Parathyroid adenoma (tissue), 2 donors: ENCODE measurements at regions not wholly inside any gene's neighbourhood (a gene's known extent, or its start where the extent isn't known, plus 50 kb on each side); places are given as distances from the start of the nearest gene placed in this dataset.
"Not testable (repeated sequence)": the region's sequence is repeated elsewhere in the genome, so short reads cannot be mapped to it uniquely, and the experiment has no call there.

Experiments
- H2AFZ ChIP-seq: fragments of 300-600 bp; sonication (generic); one replicate; pipeline ENCODE4 v1.7.0; 2017; ENCODE audit warnings: antibody characterized with exemption, mild to moderate bottlenecking
- H3K27ac ChIP-seq: fragments of 300-600 bp; sonication (generic); one replicate; pipeline ENCODE4 v1.7.0; 2017
- H3K27me3 ChIP-seq: fragments of 300-600 bp; sonication (generic); one replicate; pipeline ENCODE4 v1.7.0; 2017; ENCODE audit warnings: low read length; ENCODE audit not compliant: control insufficient read depth, insufficient read depth
- H3K36me3 ChIP-seq: fragments of 300-600 bp; sonication (generic); one replicate; pipeline ENCODE4 v1.7.0; 2017; ENCODE audit warnings: low read length; ENCODE audit not compliant: control insufficient read depth, insufficient read depth
- H3K4me1 ChIP-seq: fragments of 300-600 bp; sonication (generic); one replicate; pipeline ENCODE4 v1.7.0; 2017; ENCODE audit warnings: control low read depth
- H3K4me2 ChIP-seq: fragments of 300-600 bp; sonication (generic); one replicate; pipeline ENCODE4 v1.7.0; 2017; ENCODE audit warnings: low read length
- H3K4me3 ChIP-seq: fragments of 300-600 bp; sonication (generic); one replicate; pipeline ENCODE4 v1.7.0; 2017; ENCODE audit warnings: low read depth, low read length
- H3K79me2 ChIP-seq: fragments of 300-600 bp; sonication (generic); one replicate; pipeline ENCODE4 v1.7.0; 2017; ENCODE audit warnings: control low read depth
- H3K9ac ChIP-seq: fragments of 300-600 bp; sonication (generic); one replicate; pipeline ENCODE4 v1.7.0; 2017; ENCODE audit warnings: mild to moderate bottlenecking
- H3K9me3 ChIP-seq: fragments of 300-600 bp; sonication (generic); one replicate; pipeline ENCODE4 v1.7.0; 2017; ENCODE audit warnings: low read length; ENCODE audit not compliant: control insufficient read depth
- CTCF ChIP-seq: fragments of 300-600 bp; sonication (generic); IDR thresholded peaks from one replicate; pipeline ENCODE4 v1.7.0; 2017; ENCODE audit warnings: antibody characterized with exemption, mild to moderate bottlenecking
- donor health status: primary hyperparathyroidism.

GRCh38 chr6:163862701-163863100 is 448.2 kb downstream of the QKI start:
- H3K27me3 ChIP-seq = no peaks in the 10 kb centered on the region

DNA sequence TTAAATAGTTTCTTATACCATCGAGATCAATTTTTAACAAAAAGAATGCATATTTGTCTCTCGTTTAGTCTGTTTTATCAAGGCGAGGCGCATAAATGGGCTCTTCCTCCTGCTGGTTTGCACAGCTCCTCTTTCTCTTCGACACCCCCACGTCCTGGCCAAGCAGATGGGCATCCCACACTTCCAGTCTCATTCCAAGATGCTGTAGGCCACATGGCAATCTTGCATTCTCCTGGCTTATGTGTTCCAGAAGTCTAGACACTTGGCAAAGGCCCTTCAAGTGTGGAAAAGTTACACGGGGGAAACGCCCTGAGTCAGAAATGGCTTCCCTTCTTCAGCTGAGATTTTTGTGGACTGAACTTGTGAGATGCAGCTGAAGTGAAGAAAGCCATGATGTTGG is 447.1 kb downstream of the QKI start:
- no peak for TF ChIP-seq CTCF
- Histone ChIP-seq H2AFZ (no peak overlapping the region), H3K9me3 (no peaks in the 10 kb centered on the region), H3K79me2 (no peaks in the 10 kb centered on the region), H3K36me3 (no peaks in the 10 kb centered on the region), H3K4me3 (no peak overlapping the region), H3K4me2 (no peak overlapping the region), H3K27ac (no peak overlapping the region), H3K4me1 (no peaks in the 10 kb centered on the region), H3K9ac (no peak overlapping the region), H3K27me3 (no peaks in the 10 kb centered on the region)

More at GRCh38 chr6:163862701-163863100, 448.2 kb downstream of the QKI start:
- H3K4me2 ChIP-seq = no peak overlapping the region
- no peak overlapping the region for H3K4me3 ChIP-seq
- H3K79me2 ChIP-seq = no peaks in the 10 kb centered on the region
- no peak for TF ChIP-seq CTCF
- H3K4me1 ChIP-seq = no peaks in the 10 kb centered on the region
- H3K27ac ChIP-seq = no peak overlapping the region
- H3K36me3 ChIP-seq = no peaks in the 10 kb centered on the region
- H3K9ac ChIP-seq = no peak overlapping the region
- no peak overlapping the region for H2AFZ ChIP-seq
- no peaks in the 10 kb centered on the region for H3K9me3 ChIP-seq

DNA sequence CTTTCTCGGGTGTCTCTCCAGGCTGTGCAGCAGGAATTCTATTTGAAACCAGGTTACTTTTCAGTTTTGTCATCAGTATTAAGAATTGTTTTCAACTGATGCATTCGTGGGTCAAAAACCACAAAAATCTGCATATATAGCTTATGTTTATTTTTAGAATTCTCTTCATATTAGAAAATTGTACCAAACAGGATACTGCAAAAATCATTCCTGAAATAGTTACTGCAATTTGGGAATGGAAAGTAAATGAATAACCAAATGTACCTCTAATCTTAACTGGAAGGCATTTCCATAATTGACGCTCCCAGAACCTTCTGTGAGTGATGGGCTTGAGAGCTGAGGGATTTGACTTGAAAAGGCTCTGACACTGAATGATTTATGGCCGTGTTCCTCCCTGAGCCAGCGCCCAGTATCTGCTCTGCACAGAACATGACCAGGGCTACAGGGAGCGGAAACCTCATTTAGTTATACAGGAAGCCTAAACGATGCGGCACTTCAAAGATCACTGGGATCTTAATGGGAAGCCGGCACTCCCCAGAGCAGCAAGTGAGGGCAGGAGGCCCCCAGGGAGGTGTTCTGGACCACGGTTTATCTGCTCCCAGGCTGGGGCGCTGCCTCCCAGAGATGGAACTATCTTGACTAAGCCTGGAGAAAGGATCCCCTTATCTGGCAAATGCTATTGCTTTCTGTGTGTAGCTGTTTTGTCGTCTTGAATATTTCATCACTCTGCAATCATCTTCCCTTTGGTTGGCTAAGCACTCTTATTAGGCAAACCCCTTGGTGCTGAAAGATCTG is 446.0 kb downstream of the QKI start:
- H2AFZ ChIP-seq = no peak overlapping the region
- no peaks in the 10 kb centered on the region for H3K36me3 ChIP-seq
- H3K27ac ChIP-seq = no peak overlapping the region
- no peaks in the 10 kb centered on the region for H3K4me1 ChIP-seq
- H3K4me3 ChIP-seq = no peak overlapping the region
- H3K4me2 ChIP-seq = no peak overlapping the region
- H3K9ac ChIP-seq = no peak overlapping the region
- no peak for TF ChIP-seq CTCF
- no peaks in the 10 kb centered on the region for H3K27me3 ChIP-seq
- no peaks in the 10 kb centered on the region for H3K79me2 ChIP-seq
- no peaks in the 10 kb centered on the region for H3K9me3 ChIP-seq

- not testable (repeated sequence) for H3K4me3 ChIP-seq, H3K79me2 ChIP-seq, H3K27me3 ChIP-seq, H3K4me1 ChIP-seq, H2AFZ ChIP-seq, H3K36me3 ChIP-seq, H3K27ac ChIP-seq, H3K9ac ChIP-seq, H3K4me2 ChIP-seq, H3K9me3 ChIP-seq
These were observed 444.4 kb downstream of the QKI start for GRCh38 chr6:163858870-163859269.

- Histone ChIP-seq H3K79me2 (no peaks in the 10 kb centered on the region), H3K36me3 (no peaks in the 10 kb centered on the region), H3K4me3 (no peak overlapping the region), H3K9me3 (no peaks in the 10 kb centered on the region), H3K27ac (no peak overlapping the region), H3K9ac (no peak overlapping the region), H3K27me3 (no peaks in the 10 kb centered on the region), H2AFZ (no peak overlapping the region), H3K4me1 (no peaks in the 10 kb centered on the region), H3K4me2 (no peak overlapping the region)
- no peak for TF ChIP-seq CTCF
These were observed 442.9 kb downstream of the QKI start for GRCh38 chr6:163857421-163857820.
